ENCODE measurements at regions not wholly inside any gene's neighbourhood (a gene's known extent, or its start where the extent isn't known, plus 50 kb on each side); places are given as distances from the start of the nearest gene placed in this dataset.
"Not testable (repeated sequence)": the region's sequence is repeated elsewhere in the genome, so short reads cannot be mapped to it uniquely, and the experiment has no call there.

DNA sequence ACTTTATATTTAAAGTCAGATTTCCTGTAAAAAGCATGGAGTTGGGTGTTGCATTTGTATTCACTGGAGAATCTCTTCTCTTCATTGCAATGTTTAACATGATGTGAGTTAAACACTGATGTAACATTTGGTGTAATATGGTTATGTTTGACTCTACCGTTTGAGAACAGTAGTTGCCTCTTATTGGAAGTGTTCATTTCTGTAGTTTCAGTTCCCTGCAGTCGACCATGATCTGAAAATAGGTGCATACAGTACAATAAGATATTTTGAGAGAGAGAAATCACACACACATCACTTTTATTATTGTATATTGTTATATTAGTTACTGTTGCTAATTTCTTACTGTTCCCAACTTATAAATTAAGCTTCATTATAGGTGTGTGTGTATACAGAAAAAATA, 105.2 kb upstream of the SPACA7 start:
- no peak overlapping the region for H2AFZ ChIP-seq (ENCODE audit: low read depth, low read length)
- H3K9ac ChIP-seq (ENCODE audit: low read length): no peak overlapping the region
- H4K20me1 ChIP-seq (ENCODE audit: insufficient read depth): no peaks in the 10 kb centered on the region
- H3K27ac ChIP-seq (ENCODE audit: low read length): no peak overlapping the region
- H3K36me3 ChIP-seq (ENCODE audit: insufficient read depth, low read length): no peaks in the 10 kb centered on the region
- TF ChIP-seq EP300 (conservative IDR thresholded peaks at IDR 0.05; ENCODE audit: poor library complexity, severe bottlenecking) (no peak), TAF1 (IDR thresholded peaks at IDR 0.05; ENCODE audit: low read depth) (no peak), SMC3 (conservative IDR thresholded peaks at IDR 0.05; ENCODE audit: poor library complexity) (no peak), MXI1 (conservative IDR thresholded peaks at IDR 0.05; ENCODE audit: poor library complexity, severe bottlenecking) (no peak), POLR2AphosphoS5 (IDR thresholded peaks at IDR 0.05) (no peak), RAD21 (conservative IDR thresholded peaks at IDR 0.05) (no peak), EZH2 (IDR thresholded peaks at IDR 0.05; ENCODE audit: borderline replicate concordance, insufficient read depth, low read length, poor library complexity, severe bottlenecking) (no peak)
- TF ChIP-seq, protein P1, sequence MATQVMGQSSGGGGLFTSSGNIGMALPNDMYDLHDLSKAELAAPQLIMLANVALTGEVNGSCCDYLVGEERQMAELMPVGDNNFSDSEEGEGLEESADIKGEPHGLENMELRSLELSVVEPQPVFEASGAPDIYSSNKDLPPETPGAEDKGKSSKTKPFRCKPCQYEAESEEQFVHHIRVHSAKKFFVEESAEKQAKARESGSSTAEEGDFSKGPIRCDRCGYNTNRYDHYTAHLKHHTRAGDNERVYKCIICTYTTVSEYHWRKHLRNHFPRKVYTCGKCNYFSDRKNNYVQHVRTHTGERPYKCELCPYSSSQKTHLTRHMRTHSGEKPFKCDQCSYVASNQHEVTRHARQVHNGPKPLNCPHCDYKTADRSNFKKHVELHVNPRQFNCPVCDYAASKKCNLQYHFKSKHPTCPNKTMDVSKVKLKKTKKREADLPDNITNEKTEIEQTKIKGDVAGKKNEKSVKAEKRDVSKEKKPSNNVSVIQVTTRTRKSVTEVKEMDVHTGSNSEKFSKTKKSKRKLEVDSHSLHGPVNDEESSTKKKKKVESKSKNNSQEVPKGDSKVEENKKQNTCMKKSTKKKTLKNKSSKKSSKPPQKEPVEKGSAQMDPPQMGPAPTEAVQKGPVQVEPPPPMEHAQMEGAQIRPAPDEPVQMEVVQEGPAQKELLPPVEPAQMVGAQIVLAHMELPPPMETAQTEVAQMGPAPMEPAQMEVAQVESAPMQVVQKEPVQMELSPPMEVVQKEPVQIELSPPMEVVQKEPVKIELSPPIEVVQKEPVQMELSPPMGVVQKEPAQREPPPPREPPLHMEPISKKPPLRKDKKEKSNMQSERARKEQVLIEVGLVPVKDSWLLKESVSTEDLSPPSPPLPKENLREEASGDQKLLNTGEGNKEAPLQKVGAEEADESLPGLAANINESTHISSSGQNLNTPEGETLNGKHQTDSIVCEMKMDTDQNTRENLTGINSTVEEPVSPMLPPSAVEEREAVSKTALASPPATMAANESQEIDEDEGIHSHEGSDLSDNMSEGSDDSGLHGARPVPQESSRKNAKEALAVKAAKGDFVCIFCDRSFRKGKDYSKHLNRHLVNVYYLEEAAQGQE (IDR thresholded peaks at IDR 0.05; ENCODE audit: borderline replicate concordance): no peak
- TF ChIP-seq, protein P2, sequence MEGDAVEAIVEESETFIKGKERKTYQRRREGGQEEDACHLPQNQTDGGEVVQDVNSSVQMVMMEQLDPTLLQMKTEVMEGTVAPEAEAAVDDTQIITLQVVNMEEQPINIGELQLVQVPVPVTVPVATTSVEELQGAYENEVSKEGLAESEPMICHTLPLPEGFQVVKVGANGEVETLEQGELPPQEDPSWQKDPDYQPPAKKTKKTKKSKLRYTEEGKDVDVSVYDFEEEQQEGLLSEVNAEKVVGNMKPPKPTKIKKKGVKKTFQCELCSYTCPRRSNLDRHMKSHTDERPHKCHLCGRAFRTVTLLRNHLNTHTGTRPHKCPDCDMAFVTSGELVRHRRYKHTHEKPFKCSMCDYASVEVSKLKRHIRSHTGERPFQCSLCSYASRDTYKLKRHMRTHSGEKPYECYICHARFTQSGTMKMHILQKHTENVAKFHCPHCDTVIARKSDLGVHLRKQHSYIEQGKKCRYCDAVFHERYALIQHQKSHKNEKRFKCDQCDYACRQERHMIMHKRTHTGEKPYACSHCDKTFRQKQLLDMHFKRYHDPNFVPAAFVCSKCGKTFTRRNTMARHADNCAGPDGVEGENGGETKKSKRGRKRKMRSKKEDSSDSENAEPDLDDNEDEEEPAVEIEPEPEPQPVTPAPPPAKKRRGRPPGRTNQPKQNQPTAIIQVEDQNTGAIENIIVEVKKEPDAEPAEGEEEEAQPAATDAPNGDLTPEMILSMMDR (IDR thresholded peaks at IDR 0.05; ENCODE audit: poor library complexity, severe bottlenecking): no peak
- no peak overlapping the region for H3K4me2 ChIP-seq (ENCODE audit: low read length)
- no peaks in the 10 kb centered on the region for H3K9me3 ChIP-seq (ENCODE audit: low read length)
- no peaks in the 10 kb centered on the region for H3F3A ChIP-seq (ENCODE audit: insufficient read depth, low read length, poor library complexity, severe bottlenecking)
- no peaks in the 10 kb centered on the region for H3K9me2 ChIP-seq (ENCODE audit: insufficient read depth, low read length)
- no peaks in the 10 kb centered on the region for H3K27me3 ChIP-seq (ENCODE audit: insufficient read depth, low read depth, low read length)
- no peak overlapping the region for H3K4me3 ChIP-seq (ENCODE audit: low read length)
- no peaks in the 10 kb centered on the region for H3K79me2 ChIP-seq (replicated peaks; ENCODE audit: insufficient read depth, low read length)

DNA sequence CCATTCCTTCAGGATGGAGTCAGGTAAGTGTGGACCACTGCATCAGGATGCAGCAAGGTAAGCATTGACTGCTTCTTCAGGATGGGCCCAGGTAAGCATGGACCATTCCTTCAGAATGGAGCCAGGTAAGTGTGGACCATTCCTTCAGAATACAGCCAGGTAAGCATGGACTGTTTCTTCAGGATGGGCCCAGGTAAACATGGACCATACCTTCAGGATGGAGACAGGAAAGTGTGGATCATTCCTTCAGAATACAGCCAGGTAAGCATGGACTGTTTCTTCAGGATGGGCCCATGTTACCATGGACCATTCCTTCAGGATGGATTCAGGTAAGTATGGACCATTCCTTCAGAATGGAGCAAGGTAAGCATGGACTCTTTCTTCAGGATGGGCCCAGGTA, 89.4 kb upstream of the SPACA7 start:
- not testable (repeated sequence) for H3K79me2 ChIP-seq (replicated peaks; ENCODE audit: insufficient read depth, low read length); H3K9me2 ChIP-seq (ENCODE audit: insufficient read depth, low read length); H3K4me3 ChIP-seq (ENCODE audit: low read length); H2AFZ ChIP-seq (ENCODE audit: low read depth, low read length); H3K9ac ChIP-seq (ENCODE audit: low read length); H3K36me3 ChIP-seq (ENCODE audit: insufficient read depth, low read length); H3F3A ChIP-seq (ENCODE audit: insufficient read depth, low read length, poor library complexity, severe bottlenecking); H3K27ac ChIP-seq (ENCODE audit: low read length); H4K20me1 ChIP-seq (ENCODE audit: insufficient read depth); H3K9me3 ChIP-seq (ENCODE audit: low read length); H3K4me2 ChIP-seq (ENCODE audit: low read length); H3K27me3 ChIP-seq (ENCODE audit: insufficient read depth, low read depth, low read length)

DNA sequence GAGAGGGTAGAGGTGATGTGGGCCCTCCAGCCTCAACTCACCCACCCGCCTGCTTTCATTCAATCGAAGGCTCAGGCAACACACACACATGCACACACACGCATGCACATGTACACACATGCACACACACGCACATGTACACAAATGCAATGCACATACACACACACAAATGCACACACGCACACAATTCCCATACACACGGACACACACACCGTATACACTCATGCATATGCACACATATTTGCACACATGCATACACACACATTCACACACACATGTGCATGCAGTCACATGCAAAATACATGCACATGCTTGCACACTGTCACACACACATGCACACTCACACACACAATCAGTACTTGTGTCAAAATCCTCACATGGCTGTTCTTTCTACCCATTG, 55.9 kb upstream of the SPACA7 start:
- no peaks in the 10 kb centered on the region for H3K79me2 ChIP-seq (replicated peaks; ENCODE audit: insufficient read depth, low read length)
- H3K9ac ChIP-seq (ENCODE audit: low read length): no peak overlapping the region
- H3K9me3 ChIP-seq (ENCODE audit: low read length): no peaks in the 10 kb centered on the region
- no peaks in the 10 kb centered on the region for H3K36me3 ChIP-seq (ENCODE audit: insufficient read depth, low read length)
- H3K27ac ChIP-seq (ENCODE audit: low read length): no peak overlapping the region
- H4K20me1 ChIP-seq (ENCODE audit: insufficient read depth): no peaks in the 10 kb centered on the region
- H3K27me3 ChIP-seq (ENCODE audit: insufficient read depth, low read depth, low read length): no peaks in the 10 kb centered on the region
- no peak overlapping the region for H3K4me2 ChIP-seq (ENCODE audit: low read length)
- no peaks in the 10 kb centered on the region for H3F3A ChIP-seq (ENCODE audit: insufficient read depth, low read length, poor library complexity, severe bottlenecking)
- H3K4me3 ChIP-seq (ENCODE audit: low read length): no peak overlapping the region
- no peaks in the 10 kb centered on the region for H3K9me2 ChIP-seq (ENCODE audit: insufficient read depth, low read length)
- H2AFZ ChIP-seq (ENCODE audit: low read depth, low read length): no peak overlapping the region
- TF ChIP-seq POLR2AphosphoS5 (IDR thresholded peaks at IDR 0.05) (no peak), TAF1 (IDR thresholded peaks at IDR 0.05; ENCODE audit: low read depth) (no peak), EZH2 (IDR thresholded peaks at IDR 0.05; ENCODE audit: borderline replicate concordance, insufficient read depth, low read length, poor library complexity, severe bottlenecking) (no peak)
- TF ChIP-seq, protein P2 (IDR thresholded peaks at IDR 0.05; ENCODE audit: poor library complexity, severe bottlenecking): no peak

All from neural cell (in vitro differentiated cells).